Stimulated activated CD8-positive, alpha-beta memory T cell treated with anti-CD3 and anti-CD28 coated beads, Interleukin-4, amount 100 ng/mL, for 48 hours (primary cell): ENCODE measurements at regions not wholly inside any gene's neighbourhood (a gene's known extent, or its start where the extent isn't known, plus 50 kb on each side); places are given as distances from the start of the nearest gene placed in this dataset.

Experiments
- DNase-seq: peaks from one replicate; pipeline ENCODE4 v3.0.0-alpha.2; 2020

- no peak for DNase-seq
Observed at GRCh38 chr6:147141711-147142308, 62.4 kb upstream of the STXBP5 start.

GRCh38 chr6:147142684-147143245, 61.5 kb upstream of the STXBP5 start:
- DNase-seq = no peak

GRCh38 chr6:147149092-147149491, 55.1 kb upstream of the STXBP5 start:
- no peak for DNase-seq

GRCh38 chr6:147149826-147150225, 54.4 kb upstream of the STXBP5 start:
- no peak for DNase-seq

GRCh38 chr6:147150293-147150692, 53.9 kb upstream of the STXBP5 start:
- no peak for DNase-seq
